GM19455 (cell line): ENCODE measurements at regions not wholly inside any gene's neighbourhood (a gene's known extent, or its start where the extent isn't known, plus 50 kb on each side); places are given as distances from the start of the nearest gene placed in this dataset.

Experiments
- ATAC-seq: cut with Tn5 transposase; IDR thresholded peaks from one replicate; pipeline ENCODE4 v1.9.1; 2021; ENCODE audit not compliant: unreplicated experiment

DNA sequence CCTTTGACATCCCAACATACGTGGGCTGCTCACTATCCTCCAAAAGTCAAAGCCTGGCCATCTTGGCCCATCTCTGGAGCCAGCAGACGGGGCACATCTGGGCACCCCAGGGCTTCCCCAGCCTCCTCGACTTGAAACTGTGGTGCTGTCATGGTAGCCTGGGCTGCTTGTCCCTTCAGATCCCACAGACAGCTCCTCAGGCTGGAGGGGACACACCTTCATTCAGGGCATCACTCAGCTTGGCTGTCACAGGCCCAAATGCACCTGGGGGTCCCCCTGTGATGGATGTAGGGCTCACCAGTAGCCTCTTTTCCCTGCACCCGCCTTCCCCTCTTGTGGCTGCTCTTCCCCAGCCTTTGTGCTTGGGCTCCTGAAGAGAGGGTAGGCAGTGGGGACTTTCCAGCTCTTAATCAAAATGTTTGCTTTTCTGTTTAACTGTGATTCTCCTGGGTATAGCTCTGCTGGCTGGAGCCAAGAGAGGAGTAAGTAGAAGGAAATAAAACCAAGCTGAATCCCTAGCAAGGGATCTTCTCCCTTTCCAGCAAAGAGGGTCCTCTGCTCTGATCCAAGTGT lies 92.3 kb downstream of the GYPC start:
- no peak for ATAC-seq

DNA sequence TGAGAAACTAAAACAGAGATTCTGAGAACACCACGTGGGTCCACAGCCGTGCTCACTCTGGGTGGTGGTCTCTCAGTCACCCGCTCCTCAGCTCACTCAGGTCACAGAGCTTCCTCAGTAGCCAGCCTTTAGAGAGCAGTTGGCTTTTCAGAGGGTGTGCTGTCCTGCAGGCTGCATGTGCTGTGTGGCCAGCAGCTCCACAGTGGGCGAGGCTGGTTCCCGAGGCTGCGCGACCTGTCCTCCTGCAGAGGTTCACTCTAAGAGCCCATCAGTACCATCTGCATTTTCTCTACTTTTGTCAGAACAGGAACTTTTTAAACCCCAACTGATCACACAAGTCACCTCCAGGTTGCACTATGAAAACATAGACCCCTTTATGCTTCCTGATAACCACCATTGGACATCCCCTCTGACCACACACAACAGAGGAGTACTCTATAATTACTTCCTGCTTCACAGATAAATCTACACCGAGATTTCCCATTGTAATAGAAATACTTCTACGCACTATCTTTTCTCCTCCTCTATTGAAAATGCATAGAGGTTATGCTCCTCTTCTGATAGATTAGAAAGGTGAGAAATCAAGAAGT lies 93.1 kb downstream of the GYPC start:
- ATAC-seq, result no peak

DNA sequence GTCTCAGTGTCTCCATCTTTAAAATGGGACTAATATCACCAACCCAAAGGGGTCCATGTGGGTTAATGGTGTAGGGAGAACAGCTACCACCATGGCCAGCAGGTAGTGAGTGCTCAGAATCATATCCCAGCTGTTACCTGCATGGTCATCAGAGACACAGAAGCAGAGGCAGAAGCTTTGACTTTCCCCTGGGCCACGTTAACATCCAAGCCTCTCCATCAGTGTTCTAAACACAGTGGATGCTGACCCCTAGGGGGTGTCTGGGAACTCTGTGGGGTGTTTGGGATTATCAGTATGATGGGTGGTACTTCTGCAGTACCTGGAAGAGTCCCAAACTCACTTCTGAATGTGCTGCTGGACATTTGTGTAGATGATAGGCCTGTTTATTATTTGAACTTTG lies 93.6 kb downstream of the GYPC start:
- ATAC-seq, result no peak

DNA sequence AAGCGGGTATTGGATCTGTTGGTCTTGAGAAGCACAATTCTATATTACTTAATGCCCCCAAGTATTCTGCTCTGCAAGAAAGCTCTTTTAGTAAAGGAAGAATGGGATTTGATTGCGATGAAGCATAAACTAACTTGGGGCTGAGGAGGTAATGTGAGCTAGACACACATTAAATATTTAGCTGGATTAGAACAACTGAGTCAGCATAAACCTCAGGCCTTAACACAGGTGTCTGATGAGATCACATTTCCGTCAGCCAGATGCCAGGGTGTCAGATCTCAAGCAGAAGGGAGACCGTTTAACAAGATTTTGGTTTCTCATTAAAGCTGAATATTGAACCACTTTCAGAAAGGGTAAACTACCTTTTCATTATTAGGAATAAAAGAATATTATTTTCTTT lies 94.5 kb downstream of the GYPC start:
- ATAC-seq, result no peak

DNA sequence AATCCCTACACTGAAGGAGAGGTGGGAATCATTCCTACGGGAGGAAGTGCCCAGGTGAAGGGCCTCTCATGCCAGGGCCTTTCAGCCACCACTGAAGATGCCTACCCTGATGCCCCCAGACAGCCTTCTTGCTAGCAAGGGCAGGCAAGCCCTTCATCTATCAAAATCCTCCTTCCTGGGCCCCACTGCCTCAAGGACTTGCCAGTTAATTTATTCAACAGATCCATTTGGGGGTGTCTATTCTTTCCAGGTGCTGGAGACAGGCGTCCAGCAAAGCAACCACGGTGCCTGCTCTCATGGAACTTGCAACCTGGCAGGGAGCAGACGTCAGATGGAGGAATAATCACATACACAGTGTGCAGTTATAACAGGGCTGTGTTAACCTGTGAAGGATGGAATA lies 95.5 kb downstream of the GYPC start:
- no peak for ATAC-seq

DNA sequence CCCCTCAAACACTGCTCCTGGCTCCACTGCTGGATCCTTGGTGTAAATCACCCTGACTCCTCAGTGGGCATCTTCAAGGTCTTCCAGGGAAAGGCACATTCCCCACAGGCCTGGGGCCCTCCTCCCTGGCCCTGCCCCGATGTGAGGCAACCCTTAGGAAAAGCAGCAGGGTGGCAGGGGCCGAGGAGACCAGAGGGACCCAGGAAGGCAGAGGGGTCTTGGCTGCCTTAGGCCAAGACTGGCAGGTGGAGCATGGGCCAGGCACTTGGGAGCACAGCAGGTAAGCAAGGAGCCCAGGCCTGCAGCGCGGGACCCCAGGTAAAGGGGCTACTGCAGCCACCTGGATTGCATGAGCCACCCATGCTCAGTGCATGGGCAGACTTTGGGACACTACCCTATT lies 96.9 kb downstream of the GYPC start:
- ATAC-seq, result no peak

DNA sequence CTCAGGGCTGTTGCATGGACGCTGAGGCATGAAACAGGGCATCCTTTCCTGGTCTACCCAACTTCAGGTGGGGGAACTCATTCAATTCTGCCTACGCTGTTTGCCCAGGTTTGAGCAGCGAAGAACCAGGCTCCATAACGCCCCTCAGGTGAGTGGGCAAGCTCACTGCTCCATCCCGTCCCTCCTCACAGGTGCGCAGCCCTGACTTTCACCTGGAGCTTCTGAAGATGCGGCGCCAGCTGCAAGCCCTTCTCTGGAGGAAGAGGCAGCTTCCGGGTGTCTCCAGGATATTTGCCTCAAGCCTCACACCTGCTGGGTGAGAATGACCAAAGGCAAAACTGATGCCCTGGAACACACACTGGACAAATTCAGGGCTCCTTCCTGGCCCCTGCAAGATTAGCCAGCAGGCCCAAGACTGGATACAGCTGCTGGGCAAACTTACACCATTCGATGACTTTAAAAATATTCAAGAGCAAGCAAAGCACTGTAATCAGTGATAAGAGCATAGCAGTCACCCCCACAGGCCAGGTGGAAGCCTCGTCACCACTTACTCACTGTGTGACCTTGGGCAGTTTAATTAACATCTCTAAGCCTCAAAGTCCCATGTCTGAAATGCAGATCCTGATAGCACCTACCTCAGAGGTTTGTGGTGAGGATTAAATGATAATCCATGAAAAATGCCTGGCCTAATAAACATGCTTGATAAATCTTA lies 97.7 kb downstream of the GYPC start:
- ATAC-seq, result no peak

DNA sequence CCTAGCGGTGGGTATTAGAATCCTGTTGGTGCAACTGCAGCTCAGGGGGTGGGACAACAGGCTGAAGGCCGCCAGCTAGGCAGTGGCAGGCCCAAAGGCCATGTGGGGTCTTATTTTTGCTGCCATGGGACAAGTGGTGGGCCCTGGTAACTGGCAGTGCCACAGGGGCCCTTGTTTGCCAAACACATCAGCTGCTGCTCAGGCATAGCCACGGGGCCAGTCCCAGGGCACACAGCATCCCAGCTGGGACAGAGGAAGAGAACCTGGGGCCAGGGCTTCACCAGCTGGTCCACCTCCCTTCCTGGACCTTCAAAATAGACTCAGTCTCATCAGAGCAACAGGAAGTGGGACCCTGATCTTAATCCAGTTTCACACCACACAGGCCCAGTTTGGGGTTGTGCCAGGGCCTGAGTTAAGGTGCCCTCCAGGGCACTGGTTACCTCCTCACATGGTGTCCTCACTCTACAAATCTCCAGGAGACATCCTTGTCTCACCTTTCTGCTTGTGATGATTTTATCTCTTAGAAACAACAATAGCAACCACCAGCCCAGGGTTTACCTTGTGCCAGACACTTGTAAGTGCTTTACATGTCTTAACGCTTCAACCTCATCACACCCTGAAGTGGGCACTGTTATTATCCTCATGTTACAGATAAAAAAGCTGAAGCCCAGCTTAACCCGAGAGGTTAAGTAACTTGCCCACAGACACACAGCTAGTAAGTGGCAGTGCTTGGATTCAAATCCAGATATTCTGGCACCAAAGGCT lies 98.5 kb downstream of the GYPC start:
- ATAC-seq, result no peak

DNA sequence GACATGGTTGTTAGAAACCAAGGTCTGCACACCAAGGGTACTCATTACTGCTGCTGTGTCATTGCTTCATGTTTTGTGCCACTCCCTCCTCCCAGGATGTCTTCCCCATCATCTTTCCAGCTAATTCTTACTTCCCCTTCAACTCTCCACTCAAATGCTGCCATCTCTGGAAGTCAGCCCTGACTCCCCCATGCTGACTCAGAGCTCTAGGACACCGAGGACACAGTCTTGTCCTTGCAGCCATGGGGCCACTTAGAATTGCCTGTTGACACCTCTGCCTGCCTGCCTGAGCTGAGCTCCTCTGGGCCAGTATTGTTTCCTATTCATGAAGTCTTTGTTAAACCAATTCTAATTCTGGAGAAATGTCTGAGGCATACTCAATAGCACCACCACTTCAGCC lies 100.2 kb downstream of the GYPC start:
- ATAC-seq, result no peak

DNA sequence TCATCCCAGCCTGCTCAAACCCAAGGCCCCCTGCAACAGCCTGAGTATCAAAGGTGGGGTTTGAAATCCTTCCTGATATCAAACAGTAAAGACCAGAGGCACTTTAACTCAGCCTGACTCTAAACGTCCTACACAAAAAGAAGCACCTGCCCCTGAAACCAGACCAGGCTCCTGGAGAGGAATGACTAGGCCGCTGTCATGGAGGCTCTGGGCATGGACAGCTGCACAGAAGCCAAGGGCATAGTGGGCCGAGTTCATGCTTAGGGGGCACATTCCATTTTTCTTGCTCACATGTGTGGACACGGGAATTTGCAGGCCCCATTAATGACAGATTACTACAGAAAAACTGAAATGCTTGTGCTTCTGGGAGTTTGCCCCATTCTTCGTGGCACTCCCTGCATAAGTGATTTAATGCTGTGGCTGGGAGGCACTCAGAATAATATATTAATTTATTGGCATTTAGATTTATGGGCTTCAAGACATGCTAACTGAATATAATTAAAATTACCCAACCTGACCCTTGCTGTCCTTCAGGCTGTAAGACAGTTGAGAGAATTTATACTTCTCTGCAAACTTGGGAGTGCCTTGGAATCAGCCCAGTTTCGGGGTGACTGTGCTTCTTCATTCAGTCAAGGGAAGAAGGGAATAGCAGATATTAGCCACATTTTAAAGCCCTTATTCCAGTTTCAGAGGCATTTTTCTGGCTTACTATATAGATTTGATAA lies 105.5 kb downstream of the GYPC start:
- ATAC-seq, result no peak

DNA sequence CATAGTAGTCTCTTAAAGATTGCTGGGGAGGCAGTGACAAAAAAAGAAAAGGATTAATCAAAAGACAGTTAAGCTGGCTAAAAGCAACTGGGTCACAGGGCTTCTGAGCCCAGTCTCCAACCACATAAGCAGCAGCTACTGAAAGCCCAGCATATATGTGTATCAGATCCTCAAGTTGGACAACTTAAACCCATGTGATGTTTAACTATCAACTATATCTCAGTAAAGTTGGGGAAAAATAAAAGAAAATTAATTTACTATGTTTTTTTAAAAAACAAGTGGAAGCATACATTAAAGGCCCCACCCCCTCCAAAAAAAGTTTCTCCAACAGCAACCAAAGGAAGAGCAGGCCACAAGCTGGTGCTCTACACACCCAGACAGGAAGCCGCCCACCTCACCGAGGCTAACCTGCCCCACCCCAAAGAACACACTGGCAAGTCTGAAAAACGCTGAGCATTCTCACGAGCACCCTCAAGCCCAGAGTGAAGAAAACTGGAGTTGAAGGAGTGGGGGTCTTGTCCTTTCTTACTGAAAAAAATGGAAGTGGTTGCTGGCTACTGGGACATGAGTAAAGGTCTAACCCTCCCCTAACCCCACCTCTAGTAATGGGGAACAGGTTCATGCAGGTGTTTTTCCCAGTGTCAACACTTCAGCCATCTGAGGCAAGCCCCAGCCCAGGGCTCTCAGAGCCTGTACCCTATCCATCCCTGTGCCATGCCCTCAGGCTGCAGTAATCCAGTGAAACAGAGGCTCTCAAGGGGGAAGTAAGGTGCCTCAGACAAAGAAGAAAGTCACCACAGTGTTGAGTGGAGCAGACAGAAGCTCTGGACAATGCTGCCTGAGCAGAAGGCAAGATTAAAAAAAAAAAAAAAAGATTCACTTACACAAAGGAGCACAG lies 106.3 kb downstream of the GYPC start:
- ATAC-seq, result no peak

DNA sequence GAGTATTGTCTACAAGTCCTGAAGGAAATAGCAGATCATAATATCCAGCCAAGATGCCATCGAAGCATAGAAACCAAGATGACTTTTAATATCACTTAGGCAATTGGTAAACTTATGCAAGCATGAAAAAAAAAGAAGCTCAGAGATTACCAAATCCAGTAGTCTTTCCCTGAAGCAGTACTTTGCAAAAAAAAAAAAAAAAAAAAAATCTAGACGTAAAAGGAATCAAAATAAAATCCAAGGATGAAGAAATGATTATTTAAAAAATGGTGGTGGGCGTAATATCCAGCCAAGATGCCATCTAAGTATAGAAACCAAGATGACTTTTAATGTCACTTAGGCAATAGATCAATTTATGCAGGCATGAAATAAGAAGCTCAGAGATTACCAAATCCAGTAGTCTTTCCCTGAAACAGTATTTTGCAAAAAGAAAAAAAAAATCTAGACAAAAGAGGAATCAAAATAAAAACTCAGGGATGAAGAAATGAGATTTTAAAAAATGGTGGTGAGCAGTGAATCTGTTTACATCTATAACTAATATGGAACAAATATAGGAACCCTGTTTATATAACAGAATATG lies 108.8 kb downstream of the GYPC start:
- no peak for ATAC-seq

DNA sequence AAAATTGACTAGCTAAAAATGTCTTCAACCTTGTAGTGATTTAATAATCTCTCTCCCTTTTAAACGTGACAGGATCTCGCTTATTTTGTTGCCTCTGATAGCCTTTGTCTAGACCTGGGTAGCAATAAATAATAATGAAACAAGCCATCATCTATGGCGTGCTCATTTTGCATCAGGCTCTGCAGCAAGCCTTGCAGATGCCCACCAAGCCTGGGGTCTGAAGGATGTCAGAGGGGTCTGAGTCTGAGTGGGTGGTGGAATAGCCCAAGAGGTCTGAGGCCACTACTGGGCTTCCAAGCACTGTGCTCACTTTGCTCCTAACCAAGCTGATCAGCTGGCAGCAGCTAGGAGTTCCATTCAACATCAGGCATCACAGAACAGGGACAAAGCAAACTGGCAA lies 109.4 kb downstream of the GYPC start:
- no peak for ATAC-seq

DNA sequence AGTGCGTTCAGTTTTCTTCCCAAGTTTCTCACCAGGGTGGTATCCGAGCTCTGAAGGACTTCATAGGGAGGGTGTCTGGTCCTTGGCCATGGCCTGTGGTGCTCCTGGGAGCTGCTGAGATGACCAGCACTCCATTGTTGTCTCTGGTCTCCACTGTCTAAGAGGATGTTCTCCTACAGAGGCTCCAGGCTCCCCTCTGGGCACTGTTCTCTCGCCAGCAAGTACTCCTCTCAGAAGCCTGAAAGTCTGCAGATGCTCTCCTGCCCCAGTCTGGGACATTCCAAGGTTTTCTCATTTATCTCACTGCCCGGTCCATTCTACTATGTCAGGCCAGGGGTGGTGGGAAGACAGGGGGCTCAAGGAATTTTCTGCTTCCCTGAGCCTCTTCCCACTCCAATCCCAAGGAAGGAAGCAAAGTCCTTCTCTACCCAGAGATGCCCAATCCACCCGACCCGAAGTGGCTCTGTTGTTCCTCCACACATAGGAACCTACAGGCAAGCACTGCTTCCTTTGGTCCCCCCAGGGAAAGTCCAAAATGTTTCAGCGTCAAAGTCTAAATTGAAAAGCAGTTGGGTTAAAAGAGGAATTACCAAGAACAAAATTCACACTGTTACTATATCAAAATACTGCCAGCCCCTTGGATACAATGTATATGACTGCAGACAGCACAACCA lies 110.5 kb downstream of the GYPC start:
- ATAC-seq, result no peak

DNA sequence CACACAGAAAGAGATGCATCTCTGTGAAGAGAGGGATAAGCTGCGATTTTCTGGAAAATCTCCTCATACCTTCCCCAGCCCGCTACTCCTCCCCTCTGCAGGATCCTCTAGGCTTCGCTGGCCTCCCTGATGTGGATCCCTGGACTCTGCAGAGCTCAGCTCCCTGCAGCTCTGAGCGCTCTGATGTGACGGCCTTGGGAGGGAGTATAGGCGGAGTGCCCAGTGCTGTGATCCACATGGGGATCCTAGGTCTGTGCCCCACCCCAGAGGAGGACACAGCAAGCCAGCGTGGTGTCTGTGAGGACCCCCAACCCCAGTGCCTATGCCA lies 111.0 kb downstream of the GYPC start:
- no peak for ATAC-seq

DNA sequence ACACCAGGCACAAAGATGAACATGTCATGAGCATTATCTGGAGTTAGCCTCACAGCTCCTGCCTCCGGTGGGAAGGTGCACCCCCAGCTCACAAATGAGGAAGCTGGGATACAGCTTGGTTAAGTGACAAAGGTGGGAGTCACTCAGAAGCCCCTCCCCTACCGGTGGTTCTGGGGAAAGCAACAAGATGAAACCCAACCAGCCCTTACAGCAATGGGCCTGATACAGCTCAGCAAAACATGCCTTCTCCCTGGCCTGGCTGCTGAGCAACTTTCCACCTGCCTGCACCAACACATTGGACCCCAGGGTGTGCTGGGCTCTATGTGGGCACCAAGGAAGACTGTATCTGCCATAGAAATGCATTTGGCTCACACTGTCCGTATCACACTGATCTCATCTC lies 113.2 kb downstream of the GYPC start:
- ATAC-seq, result no peak

DNA sequence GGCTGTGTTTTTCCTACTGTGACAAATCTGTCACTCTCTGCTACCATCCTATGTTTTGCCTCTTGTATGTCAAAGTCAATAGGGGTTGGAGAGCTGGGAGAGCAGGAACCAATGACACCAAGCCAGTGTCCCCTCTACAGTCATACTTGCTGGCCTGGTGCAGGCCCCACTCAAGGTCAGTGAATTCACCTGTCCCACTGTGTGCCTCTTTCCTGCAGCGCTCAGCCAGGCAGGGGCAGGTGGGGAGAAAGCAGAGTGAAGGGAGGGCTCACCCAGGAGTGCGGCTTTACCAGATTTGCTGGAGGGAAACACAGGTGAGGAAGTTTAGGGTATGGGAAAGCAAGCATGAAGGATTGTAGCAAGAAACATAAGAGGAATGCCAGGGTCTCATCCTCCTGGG lies 114.5 kb downstream of the GYPC start:
- no peak for ATAC-seq

DNA sequence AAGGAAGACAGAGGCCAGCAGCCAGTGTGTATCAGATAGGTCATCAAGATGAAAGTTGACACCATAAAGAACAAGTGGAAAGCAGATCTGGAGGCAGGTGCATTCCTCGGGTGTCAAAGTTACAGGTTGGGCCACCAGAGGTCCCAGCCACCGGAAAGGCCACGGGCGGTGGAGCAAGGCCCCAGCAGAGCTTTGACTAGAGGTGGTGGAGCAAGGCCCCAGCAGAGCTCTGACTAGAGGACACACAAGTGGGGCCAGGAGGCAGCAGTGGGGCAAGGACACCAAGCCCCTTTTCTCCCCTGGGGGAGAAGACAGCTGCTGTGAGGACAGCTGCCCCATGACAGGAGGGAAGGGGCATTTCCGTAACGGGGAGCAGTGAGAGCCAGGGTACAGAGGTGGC lies 115.1 kb downstream of the GYPC start:
- ATAC-seq, result no peak

DNA sequence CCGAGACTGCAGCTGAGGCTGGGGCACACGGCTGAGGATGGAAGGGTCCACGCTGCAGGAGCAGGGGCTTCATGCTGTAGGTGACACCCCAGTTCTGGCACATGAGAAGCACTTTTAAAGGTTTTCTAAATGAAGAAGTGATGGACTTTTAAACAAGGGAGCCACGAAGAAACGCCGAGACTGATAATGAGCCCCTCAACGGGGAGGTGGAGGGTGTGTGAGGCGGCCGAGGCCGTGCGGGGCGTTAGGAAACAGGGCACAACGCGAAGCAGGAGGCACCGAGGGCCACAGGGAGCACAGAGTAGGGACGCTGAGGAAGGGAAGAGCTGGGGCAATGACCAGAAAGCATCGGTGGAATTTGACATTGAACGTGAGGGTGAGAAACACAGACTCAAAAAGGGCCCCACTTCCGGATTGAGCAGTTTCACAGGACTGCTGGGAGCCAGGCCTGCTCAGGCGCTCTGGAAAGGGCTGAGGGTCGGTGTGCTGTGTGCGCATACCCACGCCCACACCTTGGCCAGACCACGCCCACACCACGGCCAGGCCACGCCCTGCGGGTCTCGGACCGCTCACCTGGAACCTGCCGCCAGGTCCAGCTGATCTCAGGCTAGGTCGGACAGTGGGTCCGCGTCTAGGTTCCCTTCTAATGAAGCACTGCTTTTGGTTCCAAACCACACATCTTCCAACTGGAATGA lies 115.7 kb downstream of the GYPC start:
- no peak for ATAC-seq
